GM12875 (cell line): ENCODE measurements at regions not wholly inside any gene's neighbourhood (a gene's known extent, or its start where the extent isn't known, plus 50 kb on each side); places are given as distances from the start of the nearest gene placed in this dataset.

Experiments used
- H3K4me3 ChIP-seq: one replicate; pipeline ENCODE4 v1.5.1; 2011; ENCODE audit warnings: low read depth, low read length, control low read depth
- TF ChIP-seq, protein P1 (sequence below): IDR thresholded peaks from 2 replicates; pipeline ENCODE4 v1.5.1; 2011; ENCODE audit warnings: low read depth, mild to moderate bottlenecking, control low read depth, inconsistent platforms, low read length, moderate library complexity, borderline replicate concordance; ENCODE audit not compliant: insufficient read depth

- no peak overlapping the region for H3K4me3 ChIP-seq
- TF ChIP-seq, protein P1, sequence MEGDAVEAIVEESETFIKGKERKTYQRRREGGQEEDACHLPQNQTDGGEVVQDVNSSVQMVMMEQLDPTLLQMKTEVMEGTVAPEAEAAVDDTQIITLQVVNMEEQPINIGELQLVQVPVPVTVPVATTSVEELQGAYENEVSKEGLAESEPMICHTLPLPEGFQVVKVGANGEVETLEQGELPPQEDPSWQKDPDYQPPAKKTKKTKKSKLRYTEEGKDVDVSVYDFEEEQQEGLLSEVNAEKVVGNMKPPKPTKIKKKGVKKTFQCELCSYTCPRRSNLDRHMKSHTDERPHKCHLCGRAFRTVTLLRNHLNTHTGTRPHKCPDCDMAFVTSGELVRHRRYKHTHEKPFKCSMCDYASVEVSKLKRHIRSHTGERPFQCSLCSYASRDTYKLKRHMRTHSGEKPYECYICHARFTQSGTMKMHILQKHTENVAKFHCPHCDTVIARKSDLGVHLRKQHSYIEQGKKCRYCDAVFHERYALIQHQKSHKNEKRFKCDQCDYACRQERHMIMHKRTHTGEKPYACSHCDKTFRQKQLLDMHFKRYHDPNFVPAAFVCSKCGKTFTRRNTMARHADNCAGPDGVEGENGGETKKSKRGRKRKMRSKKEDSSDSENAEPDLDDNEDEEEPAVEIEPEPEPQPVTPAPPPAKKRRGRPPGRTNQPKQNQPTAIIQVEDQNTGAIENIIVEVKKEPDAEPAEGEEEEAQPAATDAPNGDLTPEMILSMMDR = no peak
These were observed 113.8 kb upstream of the MEF2A start for GRCh38 chr15:99452010-99452409.

DNA sequence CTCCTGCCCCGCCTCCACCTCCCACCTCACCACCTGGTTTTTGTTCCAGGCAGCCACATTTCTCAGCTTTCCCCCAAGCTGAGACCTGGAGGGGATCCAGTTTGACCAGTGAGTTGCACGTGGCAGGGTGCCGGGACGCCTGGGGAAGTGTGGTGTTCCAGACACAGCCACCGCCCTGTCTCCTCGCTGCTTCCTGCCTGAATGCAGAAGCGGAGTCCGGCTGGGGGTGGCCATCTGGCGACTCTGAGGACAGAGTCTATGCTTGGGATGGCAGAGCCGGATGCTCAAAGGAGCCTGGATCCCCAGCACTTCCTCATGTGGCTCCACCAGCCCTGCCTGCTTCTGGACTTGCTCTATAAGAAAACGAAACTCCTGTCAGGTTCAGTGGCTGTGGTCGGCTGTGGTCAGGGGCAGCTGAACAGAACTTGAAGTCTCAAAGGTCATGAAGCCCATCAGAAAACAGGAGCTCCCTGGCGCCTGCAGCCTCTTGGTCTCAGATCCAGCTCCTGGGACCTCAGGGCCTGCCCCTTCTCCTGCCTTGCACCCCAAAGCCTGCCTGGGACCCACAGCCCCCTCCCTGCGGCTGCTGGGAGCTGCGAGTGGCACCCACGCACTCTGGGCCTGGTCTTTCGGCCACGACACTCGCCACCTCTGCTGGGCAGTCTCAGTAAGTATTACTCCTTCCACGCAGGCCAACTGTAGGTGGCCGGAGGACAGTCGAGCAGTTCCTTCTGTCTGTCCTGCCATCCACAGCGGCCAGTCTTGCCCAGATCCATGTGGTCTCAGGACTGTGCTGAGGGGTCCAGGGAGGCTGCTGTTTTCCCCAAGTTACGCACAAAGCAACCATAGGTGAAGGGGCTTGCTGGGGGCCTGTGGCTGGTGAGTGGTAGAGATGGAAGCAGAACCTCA is 112.8 kb upstream of the MEF2A start:
- no peak overlapping the region for H3K4me3 ChIP-seq
- TF ChIP-seq, protein P1 = no peak

GRCh38 chr15:99453637-99454030 is 112.2 kb upstream of the MEF2A start:
- TF ChIP-seq, protein P1 = no peak
- H3K4me3 ChIP-seq = no peak overlapping the region

GRCh38 chr15:99454107-99454809 is 111.5 kb upstream of the MEF2A start:
- TF ChIP-seq, protein P1 = no peak
- no peak overlapping the region for H3K4me3 ChIP-seq

- TF ChIP-seq, protein P1 = no peak
- H3K4me3 ChIP-seq = no peak overlapping the region
These were observed 110.6 kb upstream of the MEF2A start for GRCh38 chr15:99454941-99455788.

DNA sequence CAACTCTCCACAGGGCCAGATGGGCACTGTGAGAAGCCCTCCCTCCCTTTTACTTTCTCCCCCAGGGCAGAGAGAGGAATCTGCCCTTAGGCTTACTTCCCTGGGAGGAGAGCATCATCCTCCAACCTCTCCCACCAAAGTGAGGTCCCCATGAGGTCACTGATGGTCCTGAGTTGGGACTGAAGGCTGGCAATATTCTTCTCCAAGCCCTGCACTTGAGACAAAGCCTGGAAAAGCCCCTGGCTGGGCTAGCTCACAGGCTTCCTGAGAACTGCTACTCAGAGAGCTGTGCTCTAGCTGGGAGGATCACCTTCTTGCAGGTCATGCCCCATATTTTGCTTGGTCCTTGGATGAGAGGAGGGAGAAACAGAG is 110.0 kb upstream of the MEF2A start:
- no peak overlapping the region for H3K4me3 ChIP-seq
- TF ChIP-seq, protein P1 = no peak
